ENCODE measurements at regions not wholly inside any gene's neighbourhood (a gene's known extent, or its start where the extent isn't known, plus 50 kb on each side); places are given as distances from the start of the nearest gene placed in this dataset.
A peak's percentile ranks its signal among the peaks of the same experiment; 100 is the strongest.

GRCh38 chr10:4622384-4622783, 203.6 kb upstream of the AKR1E2 start:
- DNase-seq (ENCODE audit: low read depth) (no peak), FAIRE-seq (no peak)
- no peak for TF ChIP-seq CTCF (IDR thresholded peaks at IDR 0.05; ENCODE audit: insufficient read depth, low read length, severe bottlenecking)
- no peaks in the 10 kb centered on the region for H3K27me3 ChIP-seq (ENCODE audit: control insufficient read depth, insufficient read depth, low read length)
- H3K4me3 ChIP-seq (ENCODE audit: low read depth, low read length) = no peak overlapping the region
- no peaks in the 10 kb centered on the region for H3K36me3 ChIP-seq (ENCODE audit: control insufficient read depth, insufficient read depth, low read length)

- DNase-seq (ENCODE audit: low read depth) (no peak), FAIRE-seq (no peak)
- no peak for TF ChIP-seq CTCF (IDR thresholded peaks at IDR 0.05; ENCODE audit: insufficient read depth, low read length, severe bottlenecking)
- Histone ChIP-seq H3K4me3 (ENCODE audit: low read depth, low read length) (no peak overlapping the region), H3K36me3 (ENCODE audit: control insufficient read depth, insufficient read depth, low read length) (no peaks in the 10 kb centered on the region), H3K27me3 (ENCODE audit: control insufficient read depth, insufficient read depth, low read length) (no peaks in the 10 kb centered on the region)
Observed at GRCh38 chr10:4617589-4617988, 208.4 kb upstream of the AKR1E2 start.

GRCh38 chr10:4615042-4615441, 211.0 kb upstream of the AKR1E2 start:
- no peak for TF ChIP-seq CTCF (IDR thresholded peaks at IDR 0.05; ENCODE audit: insufficient read depth, low read length, severe bottlenecking)
- no peak for FAIRE-seq
- no peak overlapping the region for H3K4me3 ChIP-seq (ENCODE audit: low read depth, low read length)
- DNase-seq (ENCODE audit: low read depth) = no peak
- H3K36me3 ChIP-seq (ENCODE audit: control insufficient read depth, insufficient read depth, low read length) = no peaks in the 10 kb centered on the region
- H3K27me3 ChIP-seq (ENCODE audit: control insufficient read depth, insufficient read depth, low read length) = no peaks in the 10 kb centered on the region

- no peak for TF ChIP-seq CTCF (IDR thresholded peaks at IDR 0.05; ENCODE audit: insufficient read depth, low read length, severe bottlenecking)
- Histone ChIP-seq H3K4me3 (ENCODE audit: low read depth, low read length) (no peak overlapping the region), H3K27me3 (ENCODE audit: control insufficient read depth, insufficient read depth, low read length) (no peaks in the 10 kb centered on the region), H3K36me3 (ENCODE audit: control insufficient read depth, insufficient read depth, low read length) (no peaks in the 10 kb centered on the region)
- DNase-seq (ENCODE audit: low read depth) (no peak), FAIRE-seq (no peak)
Observed at GRCh38 chr10:4609251-4609650, 216.8 kb upstream of the AKR1E2 start.

- TF ChIP-seq CTCF (IDR thresholded peaks at IDR 0.05; ENCODE audit: insufficient read depth, low read length, severe bottlenecking) = no peak
- DNase-seq (ENCODE audit: low read depth) (no peak), FAIRE-seq (peak; percentile 28)
- Histone ChIP-seq H3K27me3 (ENCODE audit: control insufficient read depth, insufficient read depth, low read length) (no peaks in the 10 kb centered on the region), H3K36me3 (ENCODE audit: control insufficient read depth, insufficient read depth, low read length) (no peaks in the 10 kb centered on the region), H3K4me3 (ENCODE audit: low read depth, low read length) (no peak overlapping the region)
Observed at GRCh38 chr10:4607681-4608080, 218.3 kb upstream of the AKR1E2 start.

GRCh38 chr10:4606856-4607636, 219.0 kb upstream of the AKR1E2 start:
- no peaks in the 10 kb centered on the region for H3K27me3 ChIP-seq (ENCODE audit: control insufficient read depth, insufficient read depth, low read length)
- DNase-seq (ENCODE audit: low read depth) = no peak
- no peak for TF ChIP-seq CTCF (IDR thresholded peaks at IDR 0.05; ENCODE audit: insufficient read depth, low read length, severe bottlenecking)
- FAIRE-seq = no peak
- H3K4me3 ChIP-seq (ENCODE audit: low read depth, low read length) = no peak overlapping the region
- no peaks in the 10 kb centered on the region for H3K36me3 ChIP-seq (ENCODE audit: control insufficient read depth, insufficient read depth, low read length)

All from bronchial epithelial cell (primary cell).